ENCODE measurements at regions not wholly inside any gene's neighbourhood (a gene's known extent, or its start where the extent isn't known, plus 50 kb on each side); places are given as distances from the start of the nearest gene placed in this dataset.
"Not testable (repeated sequence)": the region's sequence is repeated elsewhere in the genome, so short reads cannot be mapped to it uniquely, and the experiment has no call there.

- not testable (repeated sequence) for DNase-seq (ENCODE audit: low read depth)
Measured at GRCh38 chr16:33711616-33712015, 252.2 kb downstream of the TP53TG3F start.

DNA sequence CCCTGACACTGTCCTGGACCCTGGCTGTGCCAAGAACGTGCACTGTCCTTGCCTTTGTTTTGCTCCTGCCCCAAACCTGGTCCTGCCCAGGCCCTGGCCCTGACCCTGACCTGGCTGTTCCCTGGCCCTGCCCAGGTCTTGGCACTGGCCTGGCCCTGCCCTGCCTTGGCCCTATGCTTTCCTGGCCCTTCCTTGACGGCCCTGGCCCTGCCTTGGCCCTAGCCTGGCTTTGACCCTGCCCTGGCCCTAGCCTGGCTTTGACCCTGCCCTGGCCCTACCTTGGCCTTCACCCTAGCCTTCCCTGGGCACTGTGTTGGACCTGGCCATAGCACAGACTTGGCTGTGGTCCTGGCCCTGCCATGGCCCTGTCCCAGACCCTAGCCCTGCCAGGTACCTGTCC lies 252.9 kb downstream of the TP53TG3F start:
- not testable (repeated sequence) for DNase-seq (ENCODE audit: low read depth)

- DNase-seq (ENCODE audit: low read depth): not testable (repeated sequence)
Measured at GRCh38 chr16:33712851-33713709, 253.7 kb downstream of the TP53TG3F start.

GRCh38 chr16:33713710-33714538 lies 254.5 kb downstream of the TP53TG3F start:
- not testable (repeated sequence) for DNase-seq (ENCODE audit: low read depth)

- not testable (repeated sequence) for DNase-seq (ENCODE audit: low read depth)
Measured at GRCh38 chr16:33731167-33731566, 271.8 kb downstream of the TP53TG3F start.

DNA sequence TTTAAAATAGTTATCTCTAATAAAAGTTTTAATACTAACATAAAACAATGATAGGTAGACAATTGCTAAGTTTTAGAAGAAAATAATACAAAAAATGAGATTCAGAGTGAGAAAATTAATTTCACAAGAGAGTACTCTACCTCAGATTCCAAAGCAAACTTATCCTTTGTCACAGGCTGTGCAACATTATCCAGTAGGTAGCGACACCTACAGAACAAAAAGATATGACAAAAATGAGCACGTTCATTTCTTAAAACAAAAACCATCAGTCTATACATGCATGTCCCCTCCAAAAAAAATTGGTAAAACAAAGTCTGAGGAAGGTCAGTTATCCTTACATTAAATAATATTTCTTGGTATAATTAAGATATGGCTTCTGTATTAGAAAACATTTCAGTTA lies 275.2 kb downstream of the TP53TG3F start:
- not testable (repeated sequence) for DNase-seq (ENCODE audit: low read depth)

- not testable (repeated sequence) for DNase-seq (ENCODE audit: low read depth)
Measured at GRCh38 chr16:33766869-33767765, 307.7 kb downstream of the TP53TG3F start.

- not testable (repeated sequence) for DNase-seq (ENCODE audit: low read depth)
Measured at GRCh38 chr16:33768710-33769109, 309.3 kb downstream of the TP53TG3F start.

DNA sequence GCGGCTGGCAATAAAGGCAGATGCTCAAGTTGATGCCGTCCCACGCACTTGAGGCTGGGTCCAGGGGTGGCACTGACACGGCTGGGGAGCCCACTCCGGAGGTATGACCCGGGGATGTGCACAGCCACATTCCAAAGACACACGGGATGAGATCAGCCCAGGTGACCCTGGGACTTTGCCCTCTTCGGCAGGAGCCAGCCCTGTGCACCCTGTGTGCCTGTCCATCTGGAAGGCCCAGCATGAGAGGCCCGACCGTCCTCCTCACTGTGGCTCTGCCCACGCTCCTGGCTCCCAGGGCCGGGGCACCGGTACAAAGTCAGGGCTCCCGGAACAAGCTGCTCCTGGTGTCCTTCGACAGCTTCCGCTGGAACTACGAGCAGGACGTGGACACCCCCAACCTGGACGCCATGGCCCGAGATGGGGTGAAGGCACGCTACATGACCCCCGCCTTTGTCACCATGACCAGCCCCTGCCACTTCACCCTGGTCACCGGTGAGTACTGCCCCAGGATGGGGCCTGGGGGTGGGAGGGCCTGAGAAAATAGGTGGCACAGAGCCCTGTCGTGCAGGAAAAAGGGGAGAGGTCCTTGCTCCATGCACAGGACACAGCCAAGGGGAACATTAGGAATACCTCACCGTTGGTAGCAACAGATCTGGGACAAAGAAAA lies 309.9 kb downstream of the TP53TG3F start:
- not testable (repeated sequence) for DNase-seq (ENCODE audit: low read depth)

- not testable (repeated sequence) for DNase-seq (ENCODE audit: low read depth)
Measured at GRCh38 chr16:33770478-33770877, 311.1 kb downstream of the TP53TG3F start.

DNA sequence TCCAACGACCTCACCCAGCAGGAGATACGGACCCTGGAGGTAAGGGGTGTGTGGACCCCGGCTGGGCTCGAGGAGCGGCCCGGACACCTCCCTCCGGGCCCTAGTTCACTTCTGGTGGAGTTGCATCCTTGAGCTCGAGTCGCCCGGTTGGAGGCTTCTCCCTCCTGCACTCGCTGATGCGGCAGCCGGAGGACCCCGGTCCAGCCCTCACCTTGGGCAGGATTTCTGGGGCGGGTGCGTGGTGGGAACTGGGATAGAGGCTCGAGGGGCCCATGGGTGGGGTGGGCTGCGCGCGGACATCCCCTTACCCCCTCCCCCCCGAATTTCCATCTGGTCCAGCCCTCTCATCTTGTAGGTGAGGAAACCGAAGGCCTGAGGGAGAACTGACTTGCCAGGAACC lies 311.8 kb downstream of the TP53TG3F start:
- DNase-seq (ENCODE audit: low read depth): not testable (repeated sequence)

GRCh38 chr16:33773966-33774365 lies 314.6 kb downstream of the TP53TG3F start:
- DNase-seq (ENCODE audit: low read depth): not testable (repeated sequence)

DNA sequence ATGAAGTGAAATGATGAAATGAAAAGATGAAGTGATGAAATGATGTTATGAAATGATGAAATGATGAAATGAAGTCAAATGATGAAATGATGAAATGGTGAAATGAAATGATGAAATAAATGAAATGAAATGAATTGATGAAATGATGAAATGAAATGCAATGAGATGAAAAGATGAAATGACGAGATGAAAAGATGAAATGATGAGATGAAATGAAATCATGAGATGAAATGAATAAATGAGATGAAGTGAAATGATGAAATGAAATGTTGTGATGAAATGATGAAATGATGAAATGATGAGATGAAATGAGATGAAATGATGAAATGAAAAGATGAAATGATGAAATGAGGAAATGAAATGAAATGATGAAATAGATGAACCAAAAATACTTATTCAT lies 315.3 kb downstream of the TP53TG3F start:
- not testable (repeated sequence) for DNase-seq (ENCODE audit: low read depth)

DNA sequence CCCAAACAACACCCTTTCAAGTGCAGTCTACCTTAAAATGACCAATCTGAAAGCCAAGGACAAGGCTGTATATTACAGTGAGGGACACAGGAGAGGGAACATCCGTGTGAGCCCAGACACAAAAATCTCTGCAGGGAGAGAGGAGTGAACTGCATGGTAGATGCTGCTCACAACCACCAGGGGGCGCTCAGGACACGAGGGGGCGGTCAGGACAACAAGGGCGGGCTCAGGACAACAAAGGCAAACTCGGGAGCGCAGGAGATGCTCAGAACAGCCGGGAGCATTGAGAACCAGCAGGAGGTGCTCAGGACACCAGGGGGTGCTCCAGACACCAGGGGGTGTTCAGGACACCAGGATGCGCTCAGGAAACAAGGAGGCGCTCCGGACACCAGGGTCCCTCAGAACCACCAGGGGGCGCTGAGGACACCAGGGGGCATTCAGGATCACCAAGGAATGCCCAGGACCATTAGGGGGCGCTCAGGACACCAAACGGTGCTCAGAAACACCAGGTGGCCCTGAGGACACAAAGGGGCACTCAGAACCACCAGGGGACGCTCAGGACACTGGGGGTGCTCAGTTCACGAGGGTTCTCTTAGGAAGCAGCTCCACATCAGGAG lies 357.0 kb downstream of the TP53TG3F start:
- DNase-seq (ENCODE audit: low read depth): not testable (repeated sequence)

DNA sequence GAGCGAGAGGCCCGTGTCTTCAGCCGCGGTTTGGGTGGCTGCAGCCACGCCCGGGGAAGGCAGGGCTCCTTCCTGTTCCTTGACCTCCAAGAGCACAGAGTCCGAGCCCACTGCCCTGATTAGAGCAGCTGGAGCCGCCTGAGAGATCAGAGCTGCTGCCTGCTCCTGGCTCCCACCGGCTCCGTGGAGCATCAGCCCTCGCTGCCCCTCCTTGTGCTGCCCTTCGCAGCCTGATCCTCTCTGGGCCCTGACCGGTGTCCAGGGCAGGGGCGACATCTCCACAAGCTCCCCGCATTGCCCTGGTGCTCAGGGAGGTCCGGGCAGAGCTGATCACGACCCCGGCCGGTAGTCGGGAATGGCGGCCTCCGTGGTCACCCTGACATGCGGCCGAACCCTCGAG lies 365.3 kb downstream of the TP53TG3F start:
- DNase-seq (ENCODE audit: low read depth): not testable (repeated sequence)

GRCh38 chr16:33827522-33827921 lies 368.1 kb downstream of the TP53TG3F start:
- DNase-seq (ENCODE audit: low read depth): not testable (repeated sequence)

DNA sequence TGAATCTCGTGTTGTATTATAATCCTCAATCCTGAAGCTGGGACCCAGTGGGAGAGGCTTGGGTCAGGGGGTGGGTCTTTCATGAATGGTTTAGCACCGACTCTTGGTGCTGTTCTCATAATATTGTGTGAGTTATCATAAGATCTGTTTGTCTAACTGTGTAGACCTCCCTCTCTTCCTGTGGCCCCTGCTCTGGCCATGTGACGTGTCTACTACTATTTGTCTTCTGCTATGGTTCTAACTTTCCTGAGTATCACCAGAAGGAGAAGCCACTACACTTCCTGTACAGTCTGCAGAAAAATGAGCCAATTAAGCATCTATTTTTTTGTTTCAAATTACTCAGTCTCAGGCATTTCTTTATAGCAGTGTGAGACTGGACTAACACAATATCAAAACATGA lies 379.7 kb downstream of the TP53TG3F start:
- DNase-seq (ENCODE audit: low read depth): not testable (repeated sequence)

GRCh38 chr16:33844533-33844932 lies 385.1 kb downstream of the TP53TG3F start:
- peak; percentile 7 for DNase-seq (ENCODE audit: low read depth)

All from activated T-cell treated with anti-CD3 and anti-CD28 coated beads for 48 hours (primary cell).